Thyroid gland (tissue), 4 donors: ENCODE measurements at regions not wholly inside any gene's neighbourhood (a gene's known extent, or its start where the extent isn't known, plus 50 kb on each side); places are given as distances from the start of the nearest gene placed in this dataset.

Experiments
- POLR2A ChIP-seq, 2 donors: fragments of 450-650 bp; IDR thresholded peaks; one replicate each; pipeline ENCODE4 v1.6.1; 2017; ENCODE audit warnings: antibody characterized with exemption in 2 of 2, mild to moderate bottlenecking in 2 of 2, moderate library complexity in 1 of 2
- TF ChIP-seq, protein P1 (sequence below), 6 experiments: fragments of 200-600 bp in 3 of 6; fragments of 450-650 bp in 3 of 6; sonication (generic) in 3 of 6; IDR thresholded peaks; one replicate each; pipeline ENCODE4 v1.5.1; 2016 to 2019; ENCODE audit warnings: antibody characterized with exemption in 6 of 6, mild to moderate bottlenecking in 2 of 6, inconsistent platforms in 1 of 6, moderate library complexity in 1 of 6

DNA sequence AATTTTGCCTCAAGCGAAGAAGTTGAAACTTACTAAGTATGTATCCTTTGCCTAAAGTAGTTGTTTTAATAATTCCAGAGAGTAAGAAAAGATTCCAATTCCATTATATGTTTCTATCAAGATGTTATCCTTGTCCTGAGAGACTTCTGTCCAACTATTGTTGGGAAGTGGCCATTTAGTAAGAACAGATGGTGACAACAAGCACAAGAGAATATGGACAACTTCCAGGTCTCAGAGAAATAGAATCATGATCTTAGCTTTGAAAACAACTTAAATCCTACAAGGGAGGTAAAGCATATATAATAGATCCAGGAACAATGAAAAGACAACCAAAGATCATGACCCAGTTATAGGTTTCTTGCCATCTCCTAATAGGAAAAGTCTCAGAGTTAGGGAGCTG lies 486.6 kb upstream of the PCDH10 start:
- TF ChIP-seq POLR2A (IDR thresholded peaks at IDR 0.05): no peak
- TF ChIP-seq, protein P1, sequence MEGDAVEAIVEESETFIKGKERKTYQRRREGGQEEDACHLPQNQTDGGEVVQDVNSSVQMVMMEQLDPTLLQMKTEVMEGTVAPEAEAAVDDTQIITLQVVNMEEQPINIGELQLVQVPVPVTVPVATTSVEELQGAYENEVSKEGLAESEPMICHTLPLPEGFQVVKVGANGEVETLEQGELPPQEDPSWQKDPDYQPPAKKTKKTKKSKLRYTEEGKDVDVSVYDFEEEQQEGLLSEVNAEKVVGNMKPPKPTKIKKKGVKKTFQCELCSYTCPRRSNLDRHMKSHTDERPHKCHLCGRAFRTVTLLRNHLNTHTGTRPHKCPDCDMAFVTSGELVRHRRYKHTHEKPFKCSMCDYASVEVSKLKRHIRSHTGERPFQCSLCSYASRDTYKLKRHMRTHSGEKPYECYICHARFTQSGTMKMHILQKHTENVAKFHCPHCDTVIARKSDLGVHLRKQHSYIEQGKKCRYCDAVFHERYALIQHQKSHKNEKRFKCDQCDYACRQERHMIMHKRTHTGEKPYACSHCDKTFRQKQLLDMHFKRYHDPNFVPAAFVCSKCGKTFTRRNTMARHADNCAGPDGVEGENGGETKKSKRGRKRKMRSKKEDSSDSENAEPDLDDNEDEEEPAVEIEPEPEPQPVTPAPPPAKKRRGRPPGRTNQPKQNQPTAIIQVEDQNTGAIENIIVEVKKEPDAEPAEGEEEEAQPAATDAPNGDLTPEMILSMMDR (IDR thresholded peaks at IDR 0.05): no peak
